ENCODE measurements at regions not wholly inside any gene's neighbourhood (a gene's known extent, or its start where the extent isn't known, plus 50 kb on each side); places are given as distances from the start of the nearest gene placed in this dataset.
"Not testable (repeated sequence)": the region's sequence is repeated elsewhere in the genome, so short reads cannot be mapped to it uniquely, and the experiment has no call there.

DNA sequence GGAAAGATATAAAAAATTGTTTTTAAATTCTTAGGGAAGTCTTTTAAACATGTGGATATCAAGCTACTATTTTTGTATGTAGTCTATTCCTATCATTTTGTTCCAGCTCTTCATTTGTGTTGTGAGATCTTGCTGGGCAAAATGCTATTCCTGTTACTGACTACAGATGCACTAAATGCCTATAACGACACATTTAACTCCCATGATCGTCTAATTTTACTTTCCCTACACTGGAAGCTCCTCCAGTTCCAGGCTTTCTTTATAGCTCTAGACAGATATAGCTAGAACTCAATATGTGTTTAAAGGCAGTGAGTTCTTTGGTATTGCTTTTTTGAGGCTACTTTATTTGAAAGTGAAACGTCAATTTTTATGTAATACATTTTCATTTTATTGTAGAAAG is 971.5 kb upstream of the CITED2 start:
- TF ChIP-seq CTCF (IDR thresholded peaks at IDR 0.05; ENCODE audit: extremely low read depth, insufficient read depth, missing control alignments) = no peak
- in situ Hi-C loops (cut with MboI; ENCODE audit: low pct_unique_long_range_greater_than_20kb, low sequenced_read_pairs, unreplicated experiment) = no loop called here
- no peak for DNase-seq (ENCODE audit: low spot score)

GRCh38 chr6:140344142-140344913 is 969.9 kb upstream of the CITED2 start:
- in situ Hi-C loops (cut with MboI; ENCODE audit: low pct_unique_long_range_greater_than_20kb, low sequenced_read_pairs, unreplicated experiment) = no loop called here
- no peak for TF ChIP-seq CTCF (IDR thresholded peaks at IDR 0.05; ENCODE audit: extremely low read depth, insufficient read depth, missing control alignments)
- DNase-seq (ENCODE audit: low spot score) = no peak

DNA sequence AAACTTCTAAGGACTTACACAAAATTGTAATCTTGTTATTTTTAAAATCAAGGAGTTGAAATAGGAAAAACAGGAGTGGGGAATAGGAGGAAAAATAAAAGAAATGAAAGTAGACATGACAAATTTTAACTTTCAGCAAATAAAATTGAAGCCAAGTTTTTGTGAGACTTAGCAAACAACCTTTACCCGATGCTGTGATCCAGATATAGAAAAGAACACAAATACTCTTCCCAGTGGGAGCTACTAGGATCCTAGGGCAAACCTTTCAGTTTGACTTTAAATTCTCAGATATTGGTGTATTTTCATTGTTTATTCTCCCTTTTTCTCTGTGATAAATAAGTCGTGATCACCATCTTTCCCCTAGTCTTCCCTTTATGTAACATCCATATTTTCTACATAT is 968.7 kb upstream of the CITED2 start:
- TF ChIP-seq CTCF (IDR thresholded peaks at IDR 0.05; ENCODE audit: extremely low read depth, insufficient read depth, missing control alignments) = no peak
- in situ Hi-C loops (cut with MboI; ENCODE audit: low pct_unique_long_range_greater_than_20kb, low sequenced_read_pairs, unreplicated experiment) = no loop called here
- DNase-seq (ENCODE audit: low spot score) = no peak

DNA sequence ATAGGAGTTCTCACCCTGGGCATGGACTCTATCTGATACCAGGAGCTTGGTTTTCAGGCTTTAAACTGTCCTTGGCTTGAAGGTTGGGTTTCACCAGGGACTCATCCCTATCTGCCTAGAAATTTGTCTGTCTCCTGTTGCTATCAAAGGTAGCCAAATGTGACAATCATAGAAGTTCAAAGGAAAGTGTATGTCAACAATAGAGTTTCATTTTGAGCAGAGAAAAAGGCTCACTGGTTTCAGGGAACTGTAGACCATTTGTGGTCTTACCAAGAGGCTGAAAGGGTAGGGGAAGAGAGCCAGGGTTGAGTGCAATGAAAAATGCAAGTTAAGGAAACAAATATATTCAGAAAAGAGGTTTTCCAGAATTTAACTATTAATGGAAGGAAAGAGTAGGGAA is 966.8 kb upstream of the CITED2 start:
- in situ Hi-C loops (cut with MboI; ENCODE audit: low pct_unique_long_range_greater_than_20kb, low sequenced_read_pairs, unreplicated experiment) = no loop called here
- no peak for TF ChIP-seq CTCF (IDR thresholded peaks at IDR 0.05; ENCODE audit: extremely low read depth, insufficient read depth, missing control alignments)
- no peak for DNase-seq (ENCODE audit: low spot score)

DNA sequence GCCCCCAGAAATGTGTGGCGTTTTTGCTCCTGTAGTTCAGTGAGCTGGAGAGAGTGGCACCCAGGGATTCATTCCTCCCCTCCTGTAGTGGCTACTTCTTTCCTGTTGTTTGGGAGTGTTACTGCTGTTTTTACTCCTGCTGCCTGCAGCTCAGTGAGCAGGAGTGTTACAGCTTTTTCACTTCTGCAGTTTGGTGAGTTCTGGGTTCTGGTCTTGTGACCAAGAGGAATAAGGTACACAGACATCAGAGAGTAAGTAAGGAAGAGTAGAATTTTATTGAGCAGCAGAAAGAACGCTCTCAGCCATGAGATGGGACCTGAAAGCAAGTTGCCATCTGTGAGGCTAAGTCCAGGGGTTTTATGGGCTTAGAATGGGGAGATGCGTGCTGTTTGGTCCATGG is 966.3 kb upstream of the CITED2 start:
- DNase-seq (ENCODE audit: low spot score) = no peak
- in situ Hi-C loops (cut with MboI; ENCODE audit: low pct_unique_long_range_greater_than_20kb, low sequenced_read_pairs, unreplicated experiment) = no loop called here
- TF ChIP-seq CTCF (IDR thresholded peaks at IDR 0.05; ENCODE audit: extremely low read depth, insufficient read depth, missing control alignments) = no peak

- DNase-seq (ENCODE audit: low spot score); in situ Hi-C loops (cut with MboI; ENCODE audit: low pct_unique_long_range_greater_than_20kb, low sequenced_read_pairs, unreplicated experiment): not testable (repeated sequence)
Observed at GRCh38 chr6:140339084-140339483, 964.6 kb upstream of the CITED2 start.

DNA sequence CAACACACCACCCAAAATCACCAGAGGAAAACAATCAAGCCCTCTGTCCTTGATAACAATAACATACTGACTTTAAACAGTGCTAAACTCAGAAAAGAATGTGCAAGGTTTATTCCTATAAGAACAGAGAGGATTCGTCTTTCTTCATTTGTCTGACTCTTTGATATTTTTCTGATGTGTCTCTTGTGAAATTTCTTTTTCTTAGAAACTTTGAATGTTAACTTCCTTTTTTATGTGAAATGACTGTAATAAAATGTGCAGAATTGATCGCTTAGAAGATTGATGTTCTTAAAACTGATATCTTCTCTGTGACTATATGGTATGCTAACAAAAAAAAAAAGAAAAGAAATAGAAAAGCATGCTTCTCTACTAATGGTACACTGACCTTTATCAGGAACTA is 947.4 kb upstream of the CITED2 start:
- TF ChIP-seq CTCF (IDR thresholded peaks at IDR 0.05; ENCODE audit: extremely low read depth, insufficient read depth, missing control alignments) = no peak
- no peak for DNase-seq (ENCODE audit: low spot score)
- in situ Hi-C loops (cut with MboI; ENCODE audit: low pct_unique_long_range_greater_than_20kb, low sequenced_read_pairs, unreplicated experiment) = no loop called here
